MCF 10A (cell line): ENCODE measurements at regions not wholly inside any gene's neighbourhood (a gene's known extent, or its start where the extent isn't known, plus 50 kb on each side); places are given as distances from the start of the nearest gene placed in this dataset.

Experiments used
- BruUV-seq: library from RNA; stranded (reverse); fragments of 400-500 nt; replicated peaks from 2 replicates; lab custom pipeline; 2021; lab: Mats Ljungman, UMichigan
- CTCF ChIA-PET: fragments of 300-600 bp; sonication (Branson Sonifier 250); formaldehyde crosslinking; extraction: SDS; loops from one replicate; lab custom pipeline; 2021; ENCODE audit warnings: antibody characterized with exemption, inconsistent platforms; lab: Yijun Ruan, JAX
- POLR2A ChIA-PET: fragments of 300-600, 350-650 bp; sonication (Branson Sonifier 250); formaldehyde crosslinking; extraction: SDS; loops from one replicate; lab custom pipeline; 2020; ENCODE audit warnings: antibody characterized with exemption, inconsistent platforms; lab: Yijun Ruan, JAX
- DNase-seq: peaks from one replicate; pipeline ENCODE4 v3.0.0-alpha.2; 2018; ENCODE audit not compliant: unreplicated experiment
- H3K27ac Mint-ChIP-seq: one replicate; pipeline ENCODE4 v1.8.0; 2022; ENCODE audit warnings: mild to moderate bottlenecking, low read depth, mixed read lengths; ENCODE audit not compliant: unreplicated experiment
- H3K27me3 Mint-ChIP-seq: one replicate; pipeline ENCODE4 v1.8.0; 2022; ENCODE audit warnings: mixed read lengths; ENCODE audit not compliant: insufficient read depth, unreplicated experiment
- H3K36me3 Mint-ChIP-seq: one replicate; pipeline ENCODE4 v1.8.0; 2022; ENCODE audit warnings: mild to moderate bottlenecking, moderate library complexity, mixed read lengths; ENCODE audit not compliant: insufficient read depth, unreplicated experiment
- H3K4me1 Mint-ChIP-seq: one replicate; pipeline ENCODE4 v1.8.0; 2022; ENCODE audit warnings: mixed read lengths; ENCODE audit not compliant: insufficient read depth, unreplicated experiment
- H3K4me3 Mint-ChIP-seq: one replicate; pipeline ENCODE4 v1.8.0; 2022; ENCODE audit warnings: mild to moderate bottlenecking, moderate library complexity, mixed read lengths; ENCODE audit not compliant: unreplicated experiment
- H3K9me3 Mint-ChIP-seq: one replicate; pipeline ENCODE4 v1.8.0; 2022; ENCODE audit warnings: mixed read lengths; ENCODE audit not compliant: unreplicated experiment
- CTCF ChIP-seq: fragments of 200-600 bp; IDR thresholded peaks from one replicate; pipeline ENCODE4 v1.8.0; 2022; ENCODE audit warnings: antibody characterized with exemption, mild to moderate bottlenecking; ENCODE audit not compliant: unreplicated experiment
- intact Hi-C: fragments of 100-400 bp; cut with micrococcal nuclease; formaldehyde crosslinking; loops from 2 replicates; pipeline ENCODE4 v1.14.1; 2022

GRCh38 chr9:86816366-86816765 lies 130.9 kb downstream of the GAS1 start:
- Mint-ChIP-seq H3K4me3 (no peak overlapping the region), H3K36me3 (no peaks in the 10 kb centered on the region), H3K4me1 (no peaks in the 10 kb centered on the region), H3K27me3 (no peaks in the 10 kb centered on the region), H3K27ac (no peak overlapping the region), H3K9me3 (no peaks in the 10 kb centered on the region)
- no peak for TF ChIP-seq CTCF
- intact Hi-C loops: no loop called here
- POLR2A ChIA-PET: interaction anchor here (1.0 kb wide), 1 partner anchor 9 kb away, joined by 3 read pairs; no protein-coding TSS in a partner anchor
- CTCF ChIA-PET: interaction anchor here (0.7 kb wide), 1 partner anchor 80 kb away, joined by 3 read pairs; no protein-coding TSS in a partner anchor
- BruUV-seq: no TSS peak
- no peak for DNase-seq

GRCh38 chr9:86812616-86813015 lies 134.7 kb downstream of the GAS1 start:
- no peak for DNase-seq
- POLR2A ChIA-PET: no interaction called here
- Mint-ChIP-seq H3K4me1 (no peaks in the 10 kb centered on the region), H3K9me3 (no peaks in the 10 kb centered on the region), H3K27me3 (no peaks in the 10 kb centered on the region), H3K4me3 (no peak overlapping the region), H3K36me3 (no peaks in the 10 kb centered on the region), H3K27ac (no peak overlapping the region)
- TF ChIP-seq CTCF: no peak
- BruUV-seq: no TSS peak
- intact Hi-C loops: no loop called here
- CTCF ChIA-PET: interaction anchor here (0.7 kb wide), 1 partner anchor 1764 kb away, joined by 3 read pairs; no protein-coding TSS in a partner anchor

GRCh38 chr9:86809759-86810367 lies 137.4 kb downstream of the GAS1 start:
- intact Hi-C loops: no loop called here
- no peaks in the 10 kb centered on the region for H3K27me3 Mint-ChIP-seq
- TF ChIP-seq CTCF: no peak
- H3K4me1 Mint-ChIP-seq: no peaks in the 10 kb centered on the region
- CTCF ChIA-PET: no interaction called here
- BruUV-seq: no TSS peak
- no peaks in the 10 kb centered on the region for H3K9me3 Mint-ChIP-seq
- no peak for DNase-seq
- H3K4me3 Mint-ChIP-seq: no peak overlapping the region
- H3K27ac Mint-ChIP-seq: no peak overlapping the region
- POLR2A ChIA-PET: no interaction called here
- no peaks in the 10 kb centered on the region for H3K36me3 Mint-ChIP-seq

- BruUV-seq: no TSS peak
- Mint-ChIP-seq H3K9me3 (no peaks in the 10 kb centered on the region), H3K27me3 (no peaks in the 10 kb centered on the region), H3K4me3 (no peak overlapping the region), H3K27ac (no peak overlapping the region), H3K36me3 (no peaks in the 10 kb centered on the region), H3K4me1 (no peaks in the 10 kb centered on the region)
- ChIA-PET CTCF (no interaction called here), POLR2A (interaction anchor here (0.5 kb wide), 1 partner anchor 290 kb away, joined by 3 read pairs; no protein-coding TSS in a partner anchor)
- intact Hi-C loops: no loop called here
- TF ChIP-seq CTCF: no peak
- no peak for DNase-seq
Observed at GRCh38 chr9:86809151-86809550, 138.2 kb downstream of the GAS1 start.
